SK-N-MC (cell line): ENCODE measurements at regions not wholly inside any gene's neighbourhood (a gene's known extent, or its start where the extent isn't known, plus 50 kb on each side); places are given as distances from the start of the nearest gene placed in this dataset.

Experiments used
- EZH2 ChIP-seq: fragments of 200-600 bp; sonication (generic); IDR thresholded peaks from one replicate; pipeline ENCODE4 v1.6.1; 2017; ENCODE audit warnings: antibody characterized with exemption
- FOXP2 ChIP-seq: optimal IDR thresholded peaks from 2 replicates; pipeline ENCODE3; 2011; ENCODE audit warnings: mild to moderate bottlenecking, moderate library complexity; ENCODE audit not compliant: insufficient read depth; ENCODE audit errors: extremely low read length, control extremely low read depth
- POLR2AphosphoS5 ChIP-seq: IDR thresholded peaks from 2 replicates; pipeline ENCODE4 v1.6.1; 2012; ENCODE audit warnings: mild to moderate bottlenecking, low read depth, low read length, borderline replicate concordance

- no peak for TF ChIP-seq POLR2AphosphoS5
- no peak for TF ChIP-seq EZH2
- TF ChIP-seq FOXP2 = no peak
Measured at GRCh38 chr6:19492636-19493405, 344.3 kb upstream of the ID4 start.
